Panc1 (cell line): ENCODE measurements at regions not wholly inside any gene's neighbourhood (a gene's known extent, or its start where the extent isn't known, plus 50 kb on each side); places are given as distances from the start of the nearest gene placed in this dataset.

Experiments used
- ATAC-seq: fragments of 200-7000 bp; cut with Tn5 transposase; 2 replicates; pipeline ENCODE4 v1.9.1; 2020; ENCODE audit warnings: mild to moderate bottlenecking, moderate library complexity
- BruUV-seq: library from RNA; stranded (reverse); fragments of 400-500 nt; replicated peaks from 2 replicates; lab custom pipeline; 2021; lab: Mats Ljungman, UMichigan
- CTCF ChIA-PET: fragments of 300-600 bp; sonication (Branson Sonifier 250); formaldehyde crosslinking; loops from one replicate; lab custom pipeline; 2022; ENCODE audit warnings: antibody characterized with exemption; lab: Charles Lee
- POLR2A ChIA-PET: fragments of 300-600 bp; sonication (Branson Sonifier 250); formaldehyde crosslinking; loops from one replicate; lab custom pipeline; 2022; ENCODE audit warnings: antibody characterized with exemption; lab: Charles Lee
- DNase-seq: peaks from one replicate; pipeline ENCODE4 v3.0.0-alpha.2; 2010; ENCODE audit warnings: low read depth, low spot score
- H3K27ac ChIP-seq: 2 replicates; pipeline ENCODE4 v1.5.1; 2011; ENCODE audit warnings: mild to moderate bottlenecking, low read length, inconsistent platforms
- H3K27me3 ChIP-seq: fragments of 200-500 bp; sonication (Bioruptor generic); 2 replicates; pipeline ENCODE4 v1.6.0; 2014; ENCODE audit warnings: low read length, inconsistent platforms; ENCODE audit not compliant: control insufficient read depth, insufficient read depth
- H3K36me3 ChIP-seq: fragments of 200-500 bp; sonication (Bioruptor generic); 2 replicates; pipeline ENCODE4 v1.5.1; 2014; ENCODE audit warnings: inconsistent platforms, mild to moderate bottlenecking, low read length, moderate library complexity; ENCODE audit not compliant: control insufficient read depth, insufficient read depth
- H3K4me1 ChIP-seq: 2 replicates; pipeline ENCODE4 v1.5.1; 2011; ENCODE audit warnings: inconsistent platforms, mild to moderate bottlenecking, low read length, moderate library complexity; ENCODE audit not compliant: control insufficient read depth, insufficient read depth
- H3K4me3 ChIP-seq, 2 experiments: 2 replicates each; pipeline ENCODE4 v1.5.1; 2011 to 2012; ENCODE audit warnings: low read depth in 2 of 2, low read length in 2 of 2, mild to moderate bottlenecking in 2 of 2, inconsistent platforms in 1 of 2, moderate library complexity in 1 of 2
- H3K9me3 ChIP-seq: fragments of 200-500 bp; sonication (Bioruptor generic); 2 replicates; pipeline ENCODE4 v1.5.1; 2014; ENCODE audit warnings: low read depth, mild to moderate bottlenecking, inconsistent platforms, low read length, moderate library complexity; ENCODE audit not compliant: control insufficient read depth, insufficient read depth
- POLR2AphosphoS5 ChIP-seq: IDR thresholded peaks from 2 replicates; pipeline ENCODE4 v1.6.1; 2012; ENCODE audit warnings: mild to moderate bottlenecking, low read depth, low read length, moderate library complexity
- SIN3A ChIP-seq: IDR thresholded peaks from 2 replicates; pipeline ENCODE4 v1.6.1; 2012; ENCODE audit warnings: low read depth, mild to moderate bottlenecking, low read length, moderate library complexity, borderline replicate concordance; ENCODE audit not compliant: insufficient read depth
- TCF7L2 ChIP-seq: IDR thresholded peaks from 2 replicates; pipeline ENCODE4 v1.6.1; 2011; ENCODE audit warnings: mild to moderate bottlenecking, low read depth, low read length, inconsistent platforms
- in situ Hi-C: cut with HindIII; loops from 2 replicates; pipeline ENCODE4 v1.10.0; 2016; ENCODE audit warnings: low sequenced_read_pairs, low pct_unique_long_range_greater_than_20kb
- intact Hi-C: fragments of 100-400 bp; cut with micrococcal nuclease; formaldehyde crosslinking; loops from one replicate; pipeline ENCODE4 v1.10.0; 2022; ENCODE audit not compliant: unreplicated experiment
- TF ChIP-seq, protein P1 (sequence below): fragments of 450-650 bp; IDR thresholded peaks from 2 replicates; pipeline ENCODE4 v1.5.1; 2017; ENCODE audit warnings: mild to moderate bottlenecking
- TF ChIP-seq, protein P2 (sequence below), 2 experiments: IDR thresholded peaks; 2 replicates each; pipeline ENCODE4 v1.6.1; 2011 to 2012; ENCODE audit warnings: low read depth in 2 of 2, control low read depth in 1 of 2, low read length in 1 of 2, mild to moderate bottlenecking in 1 of 2, moderate library complexity in 1 of 2; ENCODE audit not compliant: insufficient read depth in 1 of 2

DNA sequence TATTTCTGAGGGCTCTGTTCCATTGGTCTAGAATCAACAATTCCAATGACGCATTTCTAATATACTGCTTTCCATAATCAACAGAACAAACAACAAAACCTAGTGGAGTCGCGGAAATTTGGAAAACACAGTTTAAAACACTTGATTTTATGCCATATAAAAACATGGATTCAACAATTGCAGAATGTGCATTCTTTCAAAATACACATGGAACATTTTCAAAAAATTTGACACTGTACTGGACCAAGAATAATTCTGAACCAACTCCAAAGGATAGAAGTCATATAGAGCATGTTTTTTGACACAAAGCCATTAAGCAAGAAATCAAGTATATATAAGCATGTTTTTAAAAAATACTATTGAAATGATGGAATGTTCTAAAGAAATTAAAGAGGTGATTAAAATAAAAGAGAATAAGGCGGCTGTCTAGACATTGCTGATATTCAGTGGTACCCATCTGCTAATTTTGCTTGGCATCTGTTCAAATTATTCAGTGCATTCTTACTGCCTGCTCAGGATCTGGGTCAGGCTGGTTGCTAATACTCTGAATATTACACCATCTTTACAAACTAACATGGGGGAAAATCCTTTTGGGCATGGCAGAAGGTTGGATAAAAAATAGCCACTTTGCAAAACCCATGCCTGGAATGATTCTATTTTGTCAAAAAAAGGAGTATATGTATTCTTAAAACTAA lies 221.3 kb downstream of the NPR3 start:
- DNase-seq (no peak), ATAC-seq (no peak)
- ChIA-PET CTCF (no interaction called here), POLR2A (no interaction called here)
- in situ Hi-C loops (no loop called here), intact Hi-C loops (no loop called here)
- no peaks in the 10 kb centered on the region for H3K4me1 ChIP-seq
- no peak overlapping the region for H3K27ac ChIP-seq
- no peaks in the 10 kb centered on the region; the same call in 1 of the 2 replicates for H3K36me3 ChIP-seq
- no TSS peak for BruUV-seq
- H3K27me3 ChIP-seq: no peaks in the 10 kb centered on the region
- 0 out of 2 replicates have a peak, but pooled peaks cover 3% of the 10 kb centered on the region for H3K9me3 ChIP-seq
- no peak for TF ChIP-seq POLR2AphosphoS5
- TF ChIP-seq, protein P1, sequence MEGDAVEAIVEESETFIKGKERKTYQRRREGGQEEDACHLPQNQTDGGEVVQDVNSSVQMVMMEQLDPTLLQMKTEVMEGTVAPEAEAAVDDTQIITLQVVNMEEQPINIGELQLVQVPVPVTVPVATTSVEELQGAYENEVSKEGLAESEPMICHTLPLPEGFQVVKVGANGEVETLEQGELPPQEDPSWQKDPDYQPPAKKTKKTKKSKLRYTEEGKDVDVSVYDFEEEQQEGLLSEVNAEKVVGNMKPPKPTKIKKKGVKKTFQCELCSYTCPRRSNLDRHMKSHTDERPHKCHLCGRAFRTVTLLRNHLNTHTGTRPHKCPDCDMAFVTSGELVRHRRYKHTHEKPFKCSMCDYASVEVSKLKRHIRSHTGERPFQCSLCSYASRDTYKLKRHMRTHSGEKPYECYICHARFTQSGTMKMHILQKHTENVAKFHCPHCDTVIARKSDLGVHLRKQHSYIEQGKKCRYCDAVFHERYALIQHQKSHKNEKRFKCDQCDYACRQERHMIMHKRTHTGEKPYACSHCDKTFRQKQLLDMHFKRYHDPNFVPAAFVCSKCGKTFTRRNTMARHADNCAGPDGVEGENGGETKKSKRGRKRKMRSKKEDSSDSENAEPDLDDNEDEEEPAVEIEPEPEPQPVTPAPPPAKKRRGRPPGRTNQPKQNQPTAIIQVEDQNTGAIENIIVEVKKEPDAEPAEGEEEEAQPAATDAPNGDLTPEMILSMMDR: no peak
- no peak for TF ChIP-seq TCF7L2
- no peak for TF ChIP-seq SIN3A
- TF ChIP-seq, protein P2, sequence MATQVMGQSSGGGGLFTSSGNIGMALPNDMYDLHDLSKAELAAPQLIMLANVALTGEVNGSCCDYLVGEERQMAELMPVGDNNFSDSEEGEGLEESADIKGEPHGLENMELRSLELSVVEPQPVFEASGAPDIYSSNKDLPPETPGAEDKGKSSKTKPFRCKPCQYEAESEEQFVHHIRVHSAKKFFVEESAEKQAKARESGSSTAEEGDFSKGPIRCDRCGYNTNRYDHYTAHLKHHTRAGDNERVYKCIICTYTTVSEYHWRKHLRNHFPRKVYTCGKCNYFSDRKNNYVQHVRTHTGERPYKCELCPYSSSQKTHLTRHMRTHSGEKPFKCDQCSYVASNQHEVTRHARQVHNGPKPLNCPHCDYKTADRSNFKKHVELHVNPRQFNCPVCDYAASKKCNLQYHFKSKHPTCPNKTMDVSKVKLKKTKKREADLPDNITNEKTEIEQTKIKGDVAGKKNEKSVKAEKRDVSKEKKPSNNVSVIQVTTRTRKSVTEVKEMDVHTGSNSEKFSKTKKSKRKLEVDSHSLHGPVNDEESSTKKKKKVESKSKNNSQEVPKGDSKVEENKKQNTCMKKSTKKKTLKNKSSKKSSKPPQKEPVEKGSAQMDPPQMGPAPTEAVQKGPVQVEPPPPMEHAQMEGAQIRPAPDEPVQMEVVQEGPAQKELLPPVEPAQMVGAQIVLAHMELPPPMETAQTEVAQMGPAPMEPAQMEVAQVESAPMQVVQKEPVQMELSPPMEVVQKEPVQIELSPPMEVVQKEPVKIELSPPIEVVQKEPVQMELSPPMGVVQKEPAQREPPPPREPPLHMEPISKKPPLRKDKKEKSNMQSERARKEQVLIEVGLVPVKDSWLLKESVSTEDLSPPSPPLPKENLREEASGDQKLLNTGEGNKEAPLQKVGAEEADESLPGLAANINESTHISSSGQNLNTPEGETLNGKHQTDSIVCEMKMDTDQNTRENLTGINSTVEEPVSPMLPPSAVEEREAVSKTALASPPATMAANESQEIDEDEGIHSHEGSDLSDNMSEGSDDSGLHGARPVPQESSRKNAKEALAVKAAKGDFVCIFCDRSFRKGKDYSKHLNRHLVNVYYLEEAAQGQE (IDR thresholded peaks at IDR 0.05; ENCODE audit: insufficient read depth in 1 of 2, low read depth in 2 of 2, low read length in 1 of 2): no peak
- H3K4me3 ChIP-seq: no peak overlapping the region

DNA sequence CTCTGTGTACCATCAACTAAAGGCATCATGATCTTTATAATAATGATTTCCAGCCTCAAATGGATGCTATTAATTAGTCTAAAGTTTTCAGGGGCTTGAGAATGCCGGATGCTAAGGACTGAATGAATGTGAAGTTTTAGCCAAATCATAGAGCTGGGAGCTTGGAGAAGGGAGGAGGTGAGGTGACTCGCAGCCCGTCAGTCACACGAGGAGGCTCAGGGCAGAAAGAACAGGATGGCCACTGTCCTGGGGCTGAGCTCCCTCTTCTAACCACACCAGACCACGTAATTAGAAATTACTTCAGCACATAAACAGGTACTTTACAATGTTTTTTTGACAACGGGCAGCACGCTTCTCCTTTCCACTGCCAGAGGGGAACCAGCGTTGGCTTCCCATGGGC lies 222.6 kb downstream of the NPR3 start:
- Histone ChIP-seq H3K27me3 (no peaks in the 10 kb centered on the region), H3K9me3 (0 out of 2 replicates have a peak, but pooled peaks cover 3% of the 10 kb centered on the region), H3K4me3 (no peak overlapping the region), H3K27ac (no peak overlapping the region), H3K4me1 (no peaks in the 10 kb centered on the region), H3K36me3 (no peaks in the 10 kb centered on the region; the same call in 1 of the 2 replicates)
- CTCF ChIA-PET: no interaction called here
- POLR2A ChIA-PET: no interaction called here
- in situ Hi-C loops: no loop called here
- no peak for DNase-seq
- no peak for ATAC-seq
- intact Hi-C loops: no loop called here
- TF ChIP-seq, protein P2 (IDR thresholded peaks at IDR 0.05; ENCODE audit: insufficient read depth in 1 of 2, low read depth in 2 of 2, low read length in 1 of 2): no peak
- TF ChIP-seq SIN3A (no peak), POLR2AphosphoS5 (no peak), TCF7L2 (no peak)
- TF ChIP-seq, protein P1: no peak
- BruUV-seq: no TSS peak
